ENCODE measurements at regions not wholly inside any gene's neighbourhood (a gene's known extent, or its start where the extent isn't known, plus 50 kb on each side); places are given as distances from the start of the nearest gene placed in this dataset.
A peak's percentile ranks its signal among the peaks of the same experiment; 100 is the strongest.

GRCh38 chr5:51829691-51830090 is 446.4 kb downstream of the ISL1 start:
- ChIA-PET CTCF (interaction anchor here (1.1 kb wide), 1 partner anchor 85 kb away, joined by 4 read pairs; no protein-coding TSS in a partner anchor), POLR2A (no interaction called here), RAD21 (ENCODE audit: unreplicated experiment) (no interaction called here), SMC1A (ENCODE audit: uncharacterized antibody, unreplicated experiment) (no interaction called here)
- Histone ChIP-seq H3K9ac (ENCODE audit: control insufficient read depth, insufficient read depth, low read length) (no peak overlapping the region), H3K36me3 (ENCODE audit: control insufficient read depth in 2 of 2, insufficient read depth in 2 of 2, low read length in 1 of 2) (no peaks in the 10 kb centered on the region), H2AFZ (ENCODE audit: control insufficient read depth, low read depth, low read length) (no peak overlapping the region), H3K79me2 (ENCODE audit: control insufficient read depth, insufficient read depth, low read length) (no peaks in the 10 kb centered on the region), H3K4me3 (no peak overlapping the region), H3K27ac (ENCODE audit: control insufficient read depth, insufficient read depth) (no peak overlapping the region), H4K20me1 (ENCODE audit: control insufficient read depth, insufficient read depth) (no peaks in the 10 kb centered on the region), H3K4me2 (ENCODE audit: control insufficient read depth, insufficient read depth) (no peak overlapping the region), H3K27me3 (replicated peaks in 1 of 2; ENCODE audit: control insufficient read depth in 2 of 2, insufficient read depth in 2 of 2, low read length in 1 of 2) (no peaks in the 10 kb centered on the region), H3K9me3 (replicated peaks; ENCODE audit: control insufficient read depth, insufficient read depth, low read length) (no peaks in the 10 kb centered on the region), H3K4me1 (ENCODE audit: control insufficient read depth, insufficient read depth, low read length) (no peaks in the 10 kb centered on the region)
- no peak for DNase-seq (ENCODE audit: low read depth, low spot score)
- no peak for TF ChIP-seq PML (IDR thresholded peaks at IDR 0.05; ENCODE audit: low read length)
- no peak for ATAC-seq
- FAIRE-seq, result no peak
- intact Hi-C loops (cut with micrococcal nuclease; ENCODE audit: unreplicated experiment), result no loop called here
- in situ Hi-C loops (cut with MboI), result no loop called here
- no TSS peak for BruUV-seq (replicated peaks)

DNA sequence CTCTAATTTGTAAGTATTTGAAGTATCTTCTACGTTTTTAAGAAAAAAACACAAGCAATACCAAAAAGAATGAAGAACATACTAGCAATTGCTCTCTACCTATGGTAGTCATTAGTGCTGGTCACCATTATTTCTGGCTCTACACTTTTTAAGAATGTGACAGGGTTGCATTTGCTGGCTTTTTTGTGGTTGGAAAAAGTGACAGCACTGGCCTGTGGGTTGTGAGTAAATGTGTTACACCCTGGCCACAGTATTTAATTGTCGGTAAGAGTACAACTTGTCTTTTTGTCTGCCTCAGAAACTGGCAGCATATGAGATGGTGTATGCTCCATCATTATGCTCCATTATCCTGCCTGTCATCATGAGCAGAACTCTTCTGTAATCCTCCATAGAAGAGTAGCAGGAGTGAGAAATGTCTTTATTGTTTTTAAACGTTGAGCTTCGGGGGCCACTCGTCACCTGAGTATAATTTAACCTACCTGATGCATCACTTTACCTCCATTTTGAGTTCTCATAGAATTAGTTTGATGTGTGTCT is 449.8 kb downstream of the ISL1 start:
- no peak for DNase-seq (ENCODE audit: low read depth, low spot score)
- Histone ChIP-seq H3K4me1 (ENCODE audit: control insufficient read depth, insufficient read depth, low read length) (no peaks in the 10 kb centered on the region), H3K79me2 (ENCODE audit: control insufficient read depth, insufficient read depth, low read length) (no peaks in the 10 kb centered on the region), H4K20me1 (ENCODE audit: control insufficient read depth, insufficient read depth) (no peaks in the 10 kb centered on the region), H3K27ac (ENCODE audit: control insufficient read depth, insufficient read depth) (no peak overlapping the region), H3K4me2 (ENCODE audit: control insufficient read depth, insufficient read depth) (no peak overlapping the region), H2AFZ (ENCODE audit: control insufficient read depth, low read depth, low read length) (no peak overlapping the region), H3K4me3 (no peak overlapping the region), H3K36me3 (ENCODE audit: control insufficient read depth in 2 of 2, insufficient read depth in 2 of 2, low read length in 1 of 2) (no peaks in the 10 kb centered on the region), H3K27me3 (replicated peaks in 1 of 2; ENCODE audit: control insufficient read depth in 2 of 2, insufficient read depth in 2 of 2, low read length in 1 of 2) (no peaks in the 10 kb centered on the region), H3K9me3 (replicated peaks; ENCODE audit: control insufficient read depth, insufficient read depth, low read length) (no peaks in the 10 kb centered on the region), H3K9ac (ENCODE audit: control insufficient read depth, insufficient read depth, low read length) (no peak overlapping the region)
- SMC1A ChIA-PET (ENCODE audit: uncharacterized antibody, unreplicated experiment), result no interaction called here
- intact Hi-C loops (cut with micrococcal nuclease; ENCODE audit: unreplicated experiment) (no loop called here), in situ Hi-C loops (cut with MboI) (no loop called here)
- peak; percentile 44 for ATAC-seq
- TF ChIP-seq HDAC6 (IDR thresholded peaks at IDR 0.05; ENCODE audit: unreplicated experiment) (no peak), ATF7 (IDR thresholded peaks at IDR 0.05; ENCODE audit: low read depth) (peak; percentile 43; the same call in 1 of the 2 replicates), YY1 (IDR thresholded peaks at IDR 0.05; ENCODE audit: low read depth, low read length) (no peak), ZNF592 (IDR thresholded peaks at IDR 0.05) (no peak), MTA2 (IDR thresholded peaks at IDR 0.05; ENCODE audit: low read depth) (peak; percentile 62; the same call in 1 of the 2 replicates), DPF2 (IDR thresholded peaks at IDR 0.05) (peak; percentile 60; the same call in 1 of the 2 replicates)
- CTCF ChIA-PET, result no interaction called here
- FAIRE-seq, result no peak
- RAD21 ChIA-PET (ENCODE audit: unreplicated experiment), result no interaction called here
- POLR2A ChIA-PET, result no interaction called here
- BruUV-seq (replicated peaks), result no TSS peak
- 12% methylated on average over 5 of the region's 5 CpGs for WGBS (ENCODE audit: insufficient coverage, insufficient replicate concordance, low lambda C conversion rate, missing lambda C conversion rate)

Measured in GM12878 (cell line).